Cardiac fibroblast (primary cell): ENCODE measurements at regions not wholly inside any gene's neighbourhood (a gene's known extent, or its start where the extent isn't known, plus 50 kb on each side); places are given as distances from the start of the nearest gene placed in this dataset.

Experiments
- DNase-seq, 2 donors: peaks; one replicate each; pipeline versions ENCODE4 v3.0.0 to v3.0.0-alpha.2; 2010; ENCODE audit warnings: low read depth in 2 of 2
- H3K4me3 ChIP-seq, 2 donors: replicated peaks in 1 of 2; 1 replicate in 1 of 2; 2 replicates in 1 of 2; pipeline ENCODE4 v1.5.1; 2011; ENCODE audit warnings: low read depth in 2 of 2, low read length in 2 of 2, mild to moderate bottlenecking in 2 of 2, moderate library complexity in 1 of 2
- TF ChIP-seq, protein P1 (sequence below): IDR thresholded peaks from one replicate; pipeline ENCODE4 v1.5.1; 2011; ENCODE audit warnings: low read depth, mild to moderate bottlenecking, low read length, inconsistent platforms

DNA sequence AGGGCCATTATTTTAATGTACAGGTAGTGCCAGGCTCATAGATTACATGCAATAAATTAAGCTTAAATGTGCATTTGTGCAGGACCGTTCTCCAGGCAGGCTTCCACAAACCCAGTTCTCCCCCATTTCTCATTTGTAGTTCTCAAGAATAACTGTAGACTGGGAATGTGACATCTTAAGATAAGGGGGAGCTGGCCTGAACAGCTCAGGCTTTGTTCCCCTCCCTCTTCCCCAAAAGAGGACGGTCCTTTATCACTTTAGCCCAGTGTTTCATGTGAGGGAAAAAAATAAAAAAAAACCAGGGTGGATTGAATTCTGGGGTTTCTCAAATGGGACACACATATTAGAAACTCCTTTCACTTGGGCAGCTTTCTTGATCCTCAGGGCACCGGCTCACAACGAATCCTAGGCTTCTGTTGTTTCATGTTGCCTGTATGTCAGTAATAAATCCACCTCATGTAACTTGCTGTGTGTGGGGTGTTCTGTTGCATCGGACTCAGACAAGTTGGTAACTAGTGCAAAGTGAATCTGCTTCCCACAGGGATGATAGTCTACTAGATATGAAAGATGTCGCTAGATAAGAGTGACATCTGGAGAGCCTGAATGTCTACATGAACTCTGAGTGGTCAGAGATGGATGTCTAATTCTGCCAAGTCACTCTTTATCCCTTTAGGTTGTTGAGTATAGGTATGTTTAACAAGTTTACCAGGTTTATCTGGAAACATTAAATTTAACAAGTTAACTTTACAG lies 2030.6 kb upstream of the NUDT12 start:
- no peak for DNase-seq
- TF ChIP-seq, protein P1, sequence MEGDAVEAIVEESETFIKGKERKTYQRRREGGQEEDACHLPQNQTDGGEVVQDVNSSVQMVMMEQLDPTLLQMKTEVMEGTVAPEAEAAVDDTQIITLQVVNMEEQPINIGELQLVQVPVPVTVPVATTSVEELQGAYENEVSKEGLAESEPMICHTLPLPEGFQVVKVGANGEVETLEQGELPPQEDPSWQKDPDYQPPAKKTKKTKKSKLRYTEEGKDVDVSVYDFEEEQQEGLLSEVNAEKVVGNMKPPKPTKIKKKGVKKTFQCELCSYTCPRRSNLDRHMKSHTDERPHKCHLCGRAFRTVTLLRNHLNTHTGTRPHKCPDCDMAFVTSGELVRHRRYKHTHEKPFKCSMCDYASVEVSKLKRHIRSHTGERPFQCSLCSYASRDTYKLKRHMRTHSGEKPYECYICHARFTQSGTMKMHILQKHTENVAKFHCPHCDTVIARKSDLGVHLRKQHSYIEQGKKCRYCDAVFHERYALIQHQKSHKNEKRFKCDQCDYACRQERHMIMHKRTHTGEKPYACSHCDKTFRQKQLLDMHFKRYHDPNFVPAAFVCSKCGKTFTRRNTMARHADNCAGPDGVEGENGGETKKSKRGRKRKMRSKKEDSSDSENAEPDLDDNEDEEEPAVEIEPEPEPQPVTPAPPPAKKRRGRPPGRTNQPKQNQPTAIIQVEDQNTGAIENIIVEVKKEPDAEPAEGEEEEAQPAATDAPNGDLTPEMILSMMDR: no peak
- H3K4me3 ChIP-seq: no peak overlapping the region

DNA sequence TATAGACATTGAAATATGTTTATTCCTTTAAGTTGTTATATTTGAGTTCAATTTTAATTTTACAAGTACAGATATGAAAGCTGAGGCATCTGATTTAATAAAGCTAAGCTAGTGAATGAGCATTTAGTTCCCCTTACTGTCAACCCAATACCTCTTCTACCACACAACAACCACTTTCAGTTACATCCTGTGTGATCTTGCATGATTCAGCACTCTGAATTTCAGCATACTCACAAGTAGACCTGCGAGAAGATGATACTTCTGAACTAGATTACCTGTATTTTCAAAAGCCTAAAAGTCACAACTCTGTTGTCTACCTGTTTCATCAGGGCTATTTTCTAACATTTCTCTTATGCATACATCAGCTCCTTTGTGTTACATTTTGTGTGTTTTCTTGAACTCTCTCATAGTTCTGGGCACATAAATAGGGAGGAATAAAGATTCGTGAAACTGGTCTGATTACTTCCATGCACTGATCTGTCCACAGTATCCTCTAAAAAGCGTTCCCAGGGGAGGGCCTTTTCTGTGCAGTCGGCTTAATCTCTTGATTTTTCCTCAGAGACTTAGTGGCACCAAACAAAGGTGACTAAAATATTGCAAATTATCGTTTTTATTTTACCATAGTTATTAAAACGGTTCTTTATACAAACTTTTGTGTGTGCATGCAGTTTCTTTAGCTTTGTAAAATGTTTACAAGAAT lies 2025.5 kb upstream of the NUDT12 start:
- no peak overlapping the region for H3K4me3 ChIP-seq
- TF ChIP-seq, protein P1: no peak
- peak in 1 of 2 donors; percentile 14 for DNase-seq

DNA sequence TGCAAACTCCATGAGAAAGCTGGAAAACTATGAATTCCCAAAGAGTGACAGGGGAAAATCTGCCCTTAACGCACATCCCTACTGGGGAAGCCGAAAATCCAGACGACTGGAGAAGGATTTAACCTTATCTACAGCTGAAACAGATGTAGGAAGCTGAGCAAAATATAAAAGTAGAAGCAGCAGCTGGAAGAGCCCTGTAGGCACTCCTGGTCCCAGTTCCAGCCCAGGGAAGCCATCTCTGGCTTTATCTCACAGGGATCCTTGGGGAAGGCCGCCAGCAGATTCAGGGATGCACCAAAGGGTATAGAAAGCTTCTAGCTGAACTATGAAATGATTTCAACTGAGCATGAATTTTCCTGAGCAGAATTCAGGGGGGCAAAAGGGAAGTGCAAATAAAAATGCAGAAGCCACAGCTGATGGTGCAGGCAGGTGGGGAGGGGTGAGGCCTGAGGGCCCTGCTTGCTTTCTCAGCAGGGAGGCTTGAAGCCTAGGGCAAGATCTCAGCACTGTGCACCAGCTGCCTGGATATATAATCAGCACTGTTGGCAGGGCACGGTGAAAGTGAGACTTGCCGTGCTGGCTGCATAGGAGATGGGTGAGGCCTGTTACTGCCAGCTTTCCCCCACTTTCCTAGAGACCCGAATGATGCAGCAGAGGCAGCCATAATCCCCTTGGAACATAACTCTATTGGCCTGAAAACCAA lies 2019.5 kb upstream of the NUDT12 start:
- TF ChIP-seq, protein P1: no peak
- DNase-seq: no peak

DNA sequence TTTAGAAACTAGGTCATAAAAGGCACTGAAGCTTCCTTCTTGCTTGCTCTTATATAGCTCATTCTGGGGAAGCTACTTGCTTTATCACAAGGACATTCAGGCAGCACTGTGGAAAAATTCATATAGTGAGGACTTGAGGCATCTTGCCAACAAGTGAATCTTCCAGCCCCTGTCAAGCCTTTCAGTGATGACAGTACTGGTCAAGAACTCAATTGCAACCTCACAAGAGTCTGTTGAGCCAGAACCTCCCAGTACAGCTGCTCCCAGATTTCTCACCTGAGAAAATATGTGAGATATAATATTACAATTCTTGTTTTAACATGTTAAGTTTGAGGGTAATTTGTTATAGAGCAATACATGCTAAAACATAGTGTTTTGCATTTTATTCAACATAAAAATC lies 2011.0 kb upstream of the NUDT12 start:
- TF ChIP-seq, protein P1: no peak
- H3K4me3 ChIP-seq: no peak overlapping the region
- peak in 1 of 2 donors; percentile 21 for DNase-seq

More for the DNA sequence above, 2019.5 kb upstream of the NUDT12 start:
- no peak overlapping the region for H3K4me3 ChIP-seq

DNA sequence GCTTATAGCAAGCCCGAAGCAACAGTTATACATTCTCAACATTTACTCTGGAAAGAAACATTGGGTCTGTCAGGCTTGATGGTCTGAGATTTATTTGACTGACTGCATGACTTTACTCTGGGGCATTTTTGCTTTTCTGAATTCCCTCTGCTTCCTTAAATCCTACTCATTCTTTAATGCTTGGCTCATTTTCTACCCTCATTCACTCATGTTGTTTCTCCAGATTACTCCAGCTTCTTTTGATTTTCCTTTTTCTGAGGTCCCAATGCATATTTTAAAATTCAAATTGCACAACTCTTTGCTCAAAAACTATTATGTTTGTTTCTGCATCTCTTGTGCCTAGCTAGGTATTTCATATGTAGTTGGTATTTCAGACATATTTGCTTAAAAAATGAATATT lies 2002.9 kb upstream of the NUDT12 start:
- H3K4me3 ChIP-seq: no peak overlapping the region
- TF ChIP-seq, protein P1: no peak
- DNase-seq: no peak

DNA sequence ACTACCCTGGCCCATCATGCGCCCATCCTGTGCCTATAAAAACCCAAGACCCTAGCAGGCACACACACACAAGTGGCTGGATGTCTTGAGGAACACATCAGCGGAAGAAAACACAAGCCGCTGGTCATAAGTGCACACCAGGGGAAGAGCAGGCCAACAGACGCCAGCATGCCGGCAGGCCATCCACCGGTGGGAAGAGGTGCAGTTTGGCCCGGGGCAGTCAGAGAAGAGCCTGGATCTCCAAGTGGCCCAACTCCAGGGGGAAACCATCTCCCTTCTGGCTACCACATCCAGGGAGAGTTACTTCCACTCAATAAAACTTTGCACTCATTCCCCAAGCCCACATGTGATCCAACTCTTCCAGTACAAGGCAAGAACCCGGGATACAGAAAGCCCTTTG lies 2001.3 kb upstream of the NUDT12 start:
- TF ChIP-seq, protein P1: no peak
- H3K4me3 ChIP-seq: no peak overlapping the region
- no peak for DNase-seq
